Endothelial cell of umbilical vein (primary cell): ENCODE measurements at regions not wholly inside any gene's neighbourhood (a gene's known extent, or its start where the extent isn't known, plus 50 kb on each side); places are given as distances from the start of the nearest gene placed in this dataset.

ENCODE experiments used
- BruUV-seq: library from RNA; stranded (reverse); fragments of 400-500 nt; replicated peaks from 2 replicates; lab custom pipeline; 2021; lab: Mats Ljungman, UMichigan
- CTCF ChIA-PET: fragments of 300-600, 350-600 bp; sonication (Branson Sonifier 250); formaldehyde crosslinking; loops from one replicate; lab custom pipeline; 2021; ENCODE audit warnings: antibody characterized with exemption, inconsistent platforms; lab: Charles Lee
- POLR2A ChIA-PET: fragments of 300-600, 350-600 bp; sonication (Branson Sonifier 250); formaldehyde crosslinking; loops from one replicate; lab custom pipeline; 2021; ENCODE audit warnings: antibody characterized with exemption, inconsistent platforms; lab: Charles Lee
- DNase-seq: peaks from one replicate; pipeline ENCODE4 v3.0.0-alpha.2; 2011; ENCODE audit warnings: low read depth, low spot score
- FAIRE-seq: peaks from 2 replicates; lab custom pipeline; 2011; peaks lifted over from hg19 to GRCh38; lab: Jason Lieb, UNC
- H2AFZ ChIP-seq: 2 replicates; pipeline ENCODE4 v1.6.0; 2012; ENCODE audit warnings: low read depth, low read length, control low read depth, inconsistent platforms
- H3K27ac ChIP-seq: 2 replicates; pipeline ENCODE4 v1.5.1; 2011; ENCODE audit warnings: low read depth, mild to moderate bottlenecking, control low read depth, low read length, moderate library complexity; ENCODE audit not compliant: insufficient read depth
- H3K27me3 ChIP-seq, 2 experiments: 2 replicates each; pipeline versions ENCODE4 v1.6.0 to v1.6.1; 2011; ENCODE audit warnings: low read length in 2 of 2, mixed read lengths in 1 of 2; ENCODE audit not compliant: control insufficient read depth in 2 of 2, insufficient read depth in 2 of 2
- H3K36me3 ChIP-seq, 2 experiments: 2 replicates in 1 of 2; 3 replicates in 1 of 2; pipeline ENCODE4 v1.5.1; 2011; ENCODE audit warnings: low read length in 2 of 2, mild to moderate bottlenecking in 1 of 2, moderate library complexity in 1 of 2; ENCODE audit not compliant: control insufficient read depth in 2 of 2, insufficient read depth in 2 of 2; ENCODE audit errors: extremely low read depth in 1 of 2
- H3K4me1 ChIP-seq: 3 replicates; pipeline ENCODE4 v1.5.1; 2011; ENCODE audit warnings: mild to moderate bottlenecking, low read length; ENCODE audit not compliant: control insufficient read depth, insufficient read depth; ENCODE audit errors: extremely low read depth
- H3K4me2 ChIP-seq: 2 replicates; pipeline ENCODE4 v1.6.1; 2011; ENCODE audit warnings: low read length, control low read depth, mixed read lengths; ENCODE audit not compliant: insufficient read depth
- H3K4me3 ChIP-seq, 3 experiments: fragments of 200-600 bp in 1 of 3; sonication (generic), shearing (Covaris generic) in 1 of 3; replicated peaks in 1 of 3; 2 replicates each; pipeline ENCODE4 v1.5.1; 2011 to 2016; ENCODE audit warnings: control low read depth in 3 of 3, low read length in 3 of 3, mild to moderate bottlenecking in 2 of 3, inconsistent platforms in 1 of 3, low read depth in 1 of 3, moderate library complexity in 1 of 3; ENCODE audit not compliant: insufficient read depth in 1 of 3
- H3K79me2 ChIP-seq: 2 replicates; pipeline ENCODE4 v1.6.0; 2012; ENCODE audit warnings: low read length, inconsistent platforms; ENCODE audit not compliant: control insufficient read depth, insufficient read depth
- H3K9ac ChIP-seq: replicated peaks from 2 replicates; pipeline ENCODE3; 2011; ENCODE audit warnings: low read length, control low read depth; ENCODE audit not compliant: insufficient read depth; ENCODE audit errors: extremely low read depth
- H3K9me1 ChIP-seq: replicated peaks from 3 replicates; pipeline ENCODE4 v1.6.0; 2011; ENCODE audit warnings: mild to moderate bottlenecking, low read length; ENCODE audit not compliant: control insufficient read depth, insufficient read depth; ENCODE audit errors: extremely low read depth
- H3K9me3 ChIP-seq: replicated peaks from 2 replicates; pipeline ENCODE4 v1.5.1; 2012; ENCODE audit warnings: low read length, inconsistent platforms; ENCODE audit not compliant: control insufficient read depth, insufficient read depth
- H4K20me1 ChIP-seq: replicated peaks from 2 replicates; pipeline ENCODE3; 2011; ENCODE audit warnings: mild to moderate bottlenecking, low read length; ENCODE audit not compliant: control insufficient read depth, insufficient read depth; ENCODE audit errors: extremely low read depth
- CTCF ChIP-seq, 2 donors: IDR thresholded peaks; 1 replicate in 1 of 2; 2 replicates in 1 of 2; pipeline ENCODE4 v1.5.1; 2011; ENCODE audit warnings: low read length in 2 of 2, mild to moderate bottlenecking in 2 of 2, moderate library complexity in 2 of 2, control low read depth in 1 of 2, inconsistent platforms in 1 of 2, low read depth in 1 of 2; ENCODE audit not compliant: insufficient read depth in 1 of 2; ENCODE audit errors: extremely low read depth in 1 of 2
- EZH2 ChIP-seq: IDR thresholded peaks from 2 replicates; pipeline ENCODE4 v1.6.1; 2012; ENCODE audit warnings: borderline replicate concordance, low read depth, mild to moderate bottlenecking, moderate library complexity, low read length, inconsistent platforms; ENCODE audit not compliant: severe bottlenecking
- FOS ChIP-seq: IDR thresholded peaks from 2 replicates; pipeline ENCODE4 v1.6.1; 2011; ENCODE audit warnings: mild to moderate bottlenecking, low read length, moderate library complexity, borderline replicate concordance; ENCODE audit not compliant: insufficient read depth
- GATA2 ChIP-seq: IDR thresholded peaks from 2 replicates; pipeline ENCODE4 v1.7.0; 2011; ENCODE audit warnings: low read depth, mild to moderate bottlenecking, moderate library complexity, mixed read lengths, low read length; ENCODE audit not compliant: insufficient read length, insufficient read depth
- JUN ChIP-seq: IDR thresholded peaks from 2 replicates; pipeline ENCODE4 v1.6.1; 2011; ENCODE audit warnings: borderline replicate concordance, low read depth; ENCODE audit not compliant: insufficient read length, insufficient read depth
- MYC ChIP-seq: IDR thresholded peaks from one replicate; pipeline ENCODE4 v1.6.1; 2011; ENCODE audit warnings: mild to moderate bottlenecking, low read depth, low read length
- POLR2A ChIP-seq: IDR thresholded peaks from 2 replicates; pipeline ENCODE4 v1.6.1; 2012; ENCODE audit warnings: low read depth, mild to moderate bottlenecking, control low read depth, low read length
- POLR2AphosphoS5 ChIP-seq: IDR thresholded peaks from 2 replicates; pipeline ENCODE4 v1.6.1; 2012; ENCODE audit warnings: low read depth, mild to moderate bottlenecking, control low read depth, low read length, moderate library complexity; ENCODE audit not compliant: insufficient read depth
- dilution Hi-C: fragments of 300-500 bp; cut with MboI; formaldehyde crosslinking; loops from one replicate; pipeline ENCODE4 v1.15.0; 2019; ENCODE audit warnings: low sequenced_read_pairs; ENCODE audit not compliant: extremely low pct_ligation_motif_present
- intact Hi-C: fragments of 100-400 bp; cut with micrococcal nuclease; formaldehyde crosslinking; loops from one replicate; pipeline ENCODE4 v1.10.0; 2022
- TF ChIP-seq, protein P1 (sequence below): IDR thresholded peaks from 2 replicates; pipeline ENCODE4 v1.6.1; 2011; ENCODE audit not compliant: insufficient read depth, insufficient read length

- Histone ChIP-seq H3K4me1 (no peaks in the 10 kb centered on the region), H3K27ac (no peak overlapping the region), H3K9me1 (no peaks in the 10 kb centered on the region), H2AFZ (no peak overlapping the region), H3K9ac (no peak overlapping the region), H4K20me1 (no peaks in the 10 kb centered on the region), H3K4me3 (no peak overlapping the region), H3K9me3 (peaks cover 2% of the 10 kb centered on the region), H3K79me2 (no peaks in the 10 kb centered on the region), H3K27me3 (no peaks in the 10 kb centered on the region), H3K4me2 (no peak overlapping the region), H3K36me3 (no peaks in the 10 kb centered on the region)
- POLR2A ChIA-PET: no interaction called here
- FAIRE-seq (no peak), DNase-seq (no peak)
- CTCF ChIA-PET: no interaction called here
- TF ChIP-seq GATA2 (no peak), EZH2 (no peak), JUN (no peak), POLR2AphosphoS5 (no peak), MYC (no peak), POLR2A (no peak), FOS (no peak), CTCF (IDR thresholded peaks at IDR 0.05; ENCODE audit: extremely low read depth in 1 of 2, insufficient read depth in 1 of 2, low read depth in 1 of 2, low read length in 2 of 2) (no peak)
- TF ChIP-seq, protein P1, sequence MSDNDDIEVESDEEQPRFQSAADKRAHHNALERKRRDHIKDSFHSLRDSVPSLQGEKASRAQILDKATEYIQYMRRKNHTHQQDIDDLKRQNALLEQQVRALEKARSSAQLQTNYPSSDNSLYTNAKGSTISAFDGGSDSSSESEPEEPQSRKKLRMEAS: no peak
- BruUV-seq: no TSS peak
- intact Hi-C loops: no loop called here
- dilution Hi-C loops: no loop called here
Measured at GRCh38 chr9:115283395-115283794, 165.4 kb upstream of the TNC start.
